Liver (tissue), 8 donors: ENCODE measurements at regions not wholly inside any gene's neighbourhood (a gene's known extent, or its start where the extent isn't known, plus 50 kb on each side); places are given as distances from the start of the nearest gene placed in this dataset.
A peak's percentile ranks its signal among the peaks of the same experiment; 100 is the strongest.

Experiments
- DNase-seq: peaks from one replicate; pipeline ENCODE4 v3.0.0-alpha.2; 2017; ENCODE audit warnings: low spot score
- H3K27ac ChIP-seq, 2 donors: one replicate each; pipeline ENCODE4 v1.7.0; 2013; ENCODE audit warnings: inconsistent platforms in 2 of 2, low read length in 2 of 2, control low read depth in 1 of 2, low read depth in 1 of 2, mild to moderate bottlenecking in 1 of 2
- H3K27me3 ChIP-seq, 4 donors: one replicate each; pipeline versions ENCODE4 v1.6.1 to v1.7.0; 2013; ENCODE audit warnings: low read length in 3 of 4, inconsistent platforms in 1 of 4, mild to moderate bottlenecking in 1 of 4, moderate library complexity in 1 of 4; ENCODE audit not compliant: control insufficient read depth in 4 of 4, insufficient read depth in 4 of 4
- H3K36me3 ChIP-seq, 4 donors: one replicate each; pipeline versions ENCODE4 v1.6.1 to v1.7.0; 2013; ENCODE audit warnings: low read length in 3 of 4, mild to moderate bottlenecking in 3 of 4, low read depth in 1 of 4, moderate library complexity in 1 of 4; ENCODE audit not compliant: control insufficient read depth in 4 of 4, insufficient read depth in 3 of 4
- H3K4me1 ChIP-seq, 4 donors: one replicate each; pipeline versions ENCODE4 v1.6.1 to v1.7.0; 2013; ENCODE audit warnings: low read length in 3 of 4, mild to moderate bottlenecking in 3 of 4, moderate library complexity in 1 of 4; ENCODE audit not compliant: control insufficient read depth in 4 of 4, insufficient read depth in 4 of 4
- H3K4me3 ChIP-seq, 3 donors: one replicate each; pipeline versions ENCODE4 v1.6.1 to v1.7.0; 2013; ENCODE audit warnings: low read length in 3 of 3, control low read depth in 1 of 3, low read depth in 1 of 3, mild to moderate bottlenecking in 1 of 3
- H3K9ac ChIP-seq, 2 donors: one replicate each; pipeline ENCODE4 v1.7.0; 2013; ENCODE audit warnings: low read length in 2 of 2, mild to moderate bottlenecking in 2 of 2, moderate library complexity in 2 of 2, control low read depth in 1 of 2, low read depth in 1 of 2
- H3K9me3 ChIP-seq, 4 donors: one replicate each; pipeline versions ENCODE4 v1.6.1 to v1.7.0; 2013; ENCODE audit warnings: low read length in 3 of 4; ENCODE audit not compliant: control insufficient read depth in 4 of 4
- EGR1 ChIP-seq, 2 donors: IDR thresholded peaks; 2 replicates each; pipeline ENCODE4 v1.6.1; 2016 to 2018; ENCODE audit warnings: antibody characterized with exemption in 2 of 2, low read depth in 2 of 2
- FOXA1 ChIP-seq: IDR thresholded peaks from 2 replicates; pipeline ENCODE4 v1.6.1; 2016; ENCODE audit warnings: antibody characterized with exemption
- FOXA2 ChIP-seq: IDR thresholded peaks from 2 replicates; pipeline ENCODE4 v1.6.1; 2016; ENCODE audit warnings: antibody characterized with exemption
- GABPA ChIP-seq, 2 donors: IDR thresholded peaks in 1 of 2; conservative IDR thresholded peaks in 1 of 2; 2 replicates each; pipeline ENCODE4 v1.6.1; 2016; ENCODE audit warnings: antibody characterized with exemption in 2 of 2, mild to moderate bottlenecking in 1 of 2, moderate library complexity in 1 of 2
- HNF4A ChIP-seq, 2 donors: conservative IDR thresholded peaks; 2 replicates each; pipeline ENCODE4 v1.6.1; 2016; ENCODE audit warnings: antibody characterized with exemption in 2 of 2, mild to moderate bottlenecking in 2 of 2
- HNF4G ChIP-seq: IDR thresholded peaks from 2 replicates; pipeline ENCODE4 v1.6.1; 2016; ENCODE audit warnings: antibody characterized with exemption
- JUND ChIP-seq, 2 donors: IDR thresholded peaks; 2 replicates each; pipeline ENCODE4 v1.6.1; 2016; ENCODE audit warnings: antibody characterized with exemption in 2 of 2
- NR2F2 ChIP-seq: IDR thresholded peaks from 2 replicates; pipeline ENCODE4 v1.6.1; 2016; ENCODE audit warnings: antibody characterized with exemption
- RAD21 ChIP-seq, 2 donors: IDR thresholded peaks; 2 replicates each; pipeline ENCODE4 v1.6.1; 2016; ENCODE audit warnings: antibody characterized with exemption in 2 of 2, mild to moderate bottlenecking in 2 of 2
- RXRA ChIP-seq, 2 donors: IDR thresholded peaks; 2 replicates each; pipeline ENCODE4 v1.6.1; 2017 to 2018; ENCODE audit warnings: antibody characterized with exemption in 2 of 2, mild to moderate bottlenecking in 1 of 2
- SP1 ChIP-seq: IDR thresholded peaks from 2 replicates; pipeline ENCODE4 v1.6.1; 2018; ENCODE audit warnings: antibody characterized with exemption, mild to moderate bottlenecking
- TAF1 ChIP-seq: conservative IDR thresholded peaks from 2 replicates; pipeline ENCODE4 v1.6.1; 2016; ENCODE audit warnings: antibody characterized with exemption, mild to moderate bottlenecking
- YY1 ChIP-seq: IDR thresholded peaks from 2 replicates; pipeline ENCODE4 v1.6.1; 2016; ENCODE audit warnings: antibody characterized with exemption, mild to moderate bottlenecking
- WGBS: extraction: QIAGEN DNeasy Blood & Tissue Kit; methylation state at CpG from one replicate; pipeline ENCODE4 v1.1.7; 2013; 5-methylcytosine and 5-hydroxymethylcytosine counted together
- TF ChIP-seq, protein P1 (sequence below): IDR thresholded peaks from 2 replicates; pipeline ENCODE4 v1.6.1; 2016; ENCODE audit warnings: antibody characterized with exemption
- TF ChIP-seq, protein P2 (sequence below): fragments of 150-350 bp; IDR thresholded peaks from 2 replicates; pipeline ENCODE4 v1.5.1; 2017; ENCODE audit warnings: improper control_type of control experiment, low read depth, low read length; ENCODE audit not compliant: missing input control
- TF ChIP-seq, protein P3 (sequence below): IDR thresholded peaks from 2 replicates; pipeline ENCODE4 v1.6.1; 2016; ENCODE audit warnings: antibody characterized with exemption
- TF ChIP-seq, protein P4 (sequence below): IDR thresholded peaks from 2 replicates; pipeline ENCODE4 v1.6.1; 2016; ENCODE audit warnings: antibody characterized with exemption, mild to moderate bottlenecking
- TF ChIP-seq, protein P5 (sequence below): IDR thresholded peaks from 2 replicates; pipeline ENCODE4 v1.6.1; 2016; ENCODE audit warnings: antibody characterized with exemption
- donor health status: healthy.
- donor health status: healthy.
- donor health status: healthy.
- donor health status: healthy.
- donor health status: healthy.

DNA sequence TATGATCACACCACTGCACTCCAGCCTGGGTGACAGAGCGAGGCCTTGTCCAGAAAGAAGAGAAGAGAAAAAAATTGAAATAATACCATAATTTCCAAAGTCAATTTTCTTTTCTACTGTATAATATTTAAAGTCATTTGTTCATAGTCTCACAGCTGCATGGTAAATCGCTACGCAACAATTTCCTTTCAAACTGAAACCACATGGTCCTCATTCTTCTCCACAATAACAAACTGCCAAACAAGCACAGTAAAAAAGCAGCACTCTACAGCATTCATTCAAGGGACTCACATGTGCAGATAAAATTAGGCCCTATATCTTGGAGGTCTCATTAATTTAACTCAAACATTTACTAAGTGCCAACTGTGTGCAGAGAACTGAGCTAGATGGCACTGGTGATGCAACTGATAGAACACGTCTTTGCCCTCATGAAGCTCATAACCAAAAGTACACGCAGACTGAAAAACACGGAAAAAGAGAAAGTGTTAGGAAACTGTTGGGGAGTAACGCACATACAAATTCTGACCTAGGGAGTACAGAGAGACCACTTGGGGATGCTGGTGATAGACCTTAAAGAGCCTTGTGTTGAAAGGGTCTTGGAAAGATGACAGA lies 68.4 kb upstream of the SRRM3 start:
- Histone ChIP-seq H3K9ac (peak overlapping the region in 1 of 2 donors; percentile 43), H3K4me3 (no peak overlapping the region), H3K9me3 (no peaks in the 10 kb centered on the region), H3K27ac (peak overlapping the region; percentile 77 to 88), H3K4me1 (peaks cover 2 to 12% (median 6%) of the 10 kb centered on the region in 4 donors), H3K27me3 (no peaks in the 10 kb centered on the region), H3K36me3 (peaks cover 0 to 3% (median 0%) of the 10 kb centered on the region in 4 donors)
- 57% methylated on average over 7 of the region's 7 CpGs for WGBS
- TF ChIP-seq, protein P1, sequence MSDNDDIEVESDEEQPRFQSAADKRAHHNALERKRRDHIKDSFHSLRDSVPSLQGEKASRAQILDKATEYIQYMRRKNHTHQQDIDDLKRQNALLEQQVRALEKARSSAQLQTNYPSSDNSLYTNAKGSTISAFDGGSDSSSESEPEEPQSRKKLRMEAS = no peak
- TF ChIP-seq FOXA1 = no peak
- no peak for TF ChIP-seq TAF1
- TF ChIP-seq SP1 = no peak
- TF ChIP-seq GABPA (IDR thresholded peaks at IDR 0.05 in 1 of 2, conservative IDR thresholded peaks at IDR 0.05 in 1 of 2) = no peak
- TF ChIP-seq RXRA (IDR thresholded peaks at IDR 0.05) = peak in 1 of 2 donors; percentile 32
- peak in 1 of 2 donors; percentile 18 for TF ChIP-seq RAD21 (IDR thresholded peaks at IDR 0.05)
- no peak for TF ChIP-seq NR2F2
- TF ChIP-seq HNF4G = no peak
- TF ChIP-seq HNF4A (conservative IDR thresholded peaks at IDR 0.05) = peak in 1 of 2 donors; percentile 54
- TF ChIP-seq, protein P2, sequence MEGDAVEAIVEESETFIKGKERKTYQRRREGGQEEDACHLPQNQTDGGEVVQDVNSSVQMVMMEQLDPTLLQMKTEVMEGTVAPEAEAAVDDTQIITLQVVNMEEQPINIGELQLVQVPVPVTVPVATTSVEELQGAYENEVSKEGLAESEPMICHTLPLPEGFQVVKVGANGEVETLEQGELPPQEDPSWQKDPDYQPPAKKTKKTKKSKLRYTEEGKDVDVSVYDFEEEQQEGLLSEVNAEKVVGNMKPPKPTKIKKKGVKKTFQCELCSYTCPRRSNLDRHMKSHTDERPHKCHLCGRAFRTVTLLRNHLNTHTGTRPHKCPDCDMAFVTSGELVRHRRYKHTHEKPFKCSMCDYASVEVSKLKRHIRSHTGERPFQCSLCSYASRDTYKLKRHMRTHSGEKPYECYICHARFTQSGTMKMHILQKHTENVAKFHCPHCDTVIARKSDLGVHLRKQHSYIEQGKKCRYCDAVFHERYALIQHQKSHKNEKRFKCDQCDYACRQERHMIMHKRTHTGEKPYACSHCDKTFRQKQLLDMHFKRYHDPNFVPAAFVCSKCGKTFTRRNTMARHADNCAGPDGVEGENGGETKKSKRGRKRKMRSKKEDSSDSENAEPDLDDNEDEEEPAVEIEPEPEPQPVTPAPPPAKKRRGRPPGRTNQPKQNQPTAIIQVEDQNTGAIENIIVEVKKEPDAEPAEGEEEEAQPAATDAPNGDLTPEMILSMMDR = no peak
- TF ChIP-seq, protein P3, sequence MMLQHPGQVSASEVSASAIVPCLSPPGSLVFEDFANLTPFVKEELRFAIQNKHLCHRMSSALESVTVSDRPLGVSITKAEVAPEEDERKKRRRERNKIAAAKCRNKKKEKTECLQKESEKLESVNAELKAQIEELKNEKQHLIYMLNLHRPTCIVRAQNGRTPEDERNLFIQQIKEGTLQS = peak; percentile 90
- TF ChIP-seq, protein P4, sequence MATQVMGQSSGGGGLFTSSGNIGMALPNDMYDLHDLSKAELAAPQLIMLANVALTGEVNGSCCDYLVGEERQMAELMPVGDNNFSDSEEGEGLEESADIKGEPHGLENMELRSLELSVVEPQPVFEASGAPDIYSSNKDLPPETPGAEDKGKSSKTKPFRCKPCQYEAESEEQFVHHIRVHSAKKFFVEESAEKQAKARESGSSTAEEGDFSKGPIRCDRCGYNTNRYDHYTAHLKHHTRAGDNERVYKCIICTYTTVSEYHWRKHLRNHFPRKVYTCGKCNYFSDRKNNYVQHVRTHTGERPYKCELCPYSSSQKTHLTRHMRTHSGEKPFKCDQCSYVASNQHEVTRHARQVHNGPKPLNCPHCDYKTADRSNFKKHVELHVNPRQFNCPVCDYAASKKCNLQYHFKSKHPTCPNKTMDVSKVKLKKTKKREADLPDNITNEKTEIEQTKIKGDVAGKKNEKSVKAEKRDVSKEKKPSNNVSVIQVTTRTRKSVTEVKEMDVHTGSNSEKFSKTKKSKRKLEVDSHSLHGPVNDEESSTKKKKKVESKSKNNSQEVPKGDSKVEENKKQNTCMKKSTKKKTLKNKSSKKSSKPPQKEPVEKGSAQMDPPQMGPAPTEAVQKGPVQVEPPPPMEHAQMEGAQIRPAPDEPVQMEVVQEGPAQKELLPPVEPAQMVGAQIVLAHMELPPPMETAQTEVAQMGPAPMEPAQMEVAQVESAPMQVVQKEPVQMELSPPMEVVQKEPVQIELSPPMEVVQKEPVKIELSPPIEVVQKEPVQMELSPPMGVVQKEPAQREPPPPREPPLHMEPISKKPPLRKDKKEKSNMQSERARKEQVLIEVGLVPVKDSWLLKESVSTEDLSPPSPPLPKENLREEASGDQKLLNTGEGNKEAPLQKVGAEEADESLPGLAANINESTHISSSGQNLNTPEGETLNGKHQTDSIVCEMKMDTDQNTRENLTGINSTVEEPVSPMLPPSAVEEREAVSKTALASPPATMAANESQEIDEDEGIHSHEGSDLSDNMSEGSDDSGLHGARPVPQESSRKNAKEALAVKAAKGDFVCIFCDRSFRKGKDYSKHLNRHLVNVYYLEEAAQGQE = peak; percentile 46
- no peak for TF ChIP-seq FOXA2
- no peak for TF ChIP-seq EGR1 (IDR thresholded peaks at IDR 0.05; ENCODE audit: low read depth in 2 of 2)
- TF ChIP-seq YY1 = no peak
- TF ChIP-seq, protein P5, sequence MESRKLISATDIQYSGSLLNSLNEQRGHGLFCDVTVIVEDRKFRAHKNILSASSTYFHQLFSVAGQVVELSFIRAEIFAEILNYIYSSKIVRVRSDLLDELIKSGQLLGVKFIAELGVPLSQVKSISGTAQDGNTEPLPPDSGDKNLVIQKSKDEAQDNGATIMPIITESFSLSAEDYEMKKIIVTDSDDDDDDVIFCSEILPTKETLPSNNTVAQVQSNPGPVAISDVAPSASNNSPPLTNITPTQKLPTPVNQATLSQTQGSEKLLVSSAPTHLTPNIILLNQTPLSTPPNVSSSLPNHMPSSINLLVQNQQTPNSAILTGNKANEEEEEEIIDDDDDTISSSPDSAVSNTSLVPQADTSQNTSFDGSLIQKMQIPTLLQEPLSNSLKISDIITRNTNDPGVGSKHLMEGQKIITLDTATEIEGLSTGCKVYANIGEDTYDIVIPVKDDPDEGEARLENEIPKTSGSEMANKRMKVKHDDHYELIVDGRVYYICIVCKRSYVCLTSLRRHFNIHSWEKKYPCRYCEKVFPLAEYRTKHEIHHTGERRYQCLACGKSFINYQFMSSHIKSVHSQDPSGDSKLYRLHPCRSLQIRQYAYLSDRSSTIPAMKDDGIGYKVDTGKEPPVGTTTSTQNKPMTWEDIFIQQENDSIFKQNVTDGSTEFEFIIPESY = peak; percentile 45
- TF ChIP-seq JUND (IDR thresholded peaks at IDR 0.05) = peak; percentile 16 to 35
- no peak for DNase-seq
